ENCODE measurements at regions not wholly inside any gene's neighbourhood (a gene's known extent, or its start where the extent isn't known, plus 50 kb on each side); places are given as distances from the start of the nearest gene placed in this dataset.

GRCh38 chr1:29664711-29665110 lies 428.4 kb downstream of the PTPRU start:
- DNase-seq: no peak

GRCh38 chr1:29658688-29659087 lies 422.4 kb downstream of the PTPRU start:
- no peak for DNase-seq

- DNase-seq: no peak
Observed at GRCh38 chr1:29657816-29658215, 421.5 kb downstream of the PTPRU start.

DNA sequence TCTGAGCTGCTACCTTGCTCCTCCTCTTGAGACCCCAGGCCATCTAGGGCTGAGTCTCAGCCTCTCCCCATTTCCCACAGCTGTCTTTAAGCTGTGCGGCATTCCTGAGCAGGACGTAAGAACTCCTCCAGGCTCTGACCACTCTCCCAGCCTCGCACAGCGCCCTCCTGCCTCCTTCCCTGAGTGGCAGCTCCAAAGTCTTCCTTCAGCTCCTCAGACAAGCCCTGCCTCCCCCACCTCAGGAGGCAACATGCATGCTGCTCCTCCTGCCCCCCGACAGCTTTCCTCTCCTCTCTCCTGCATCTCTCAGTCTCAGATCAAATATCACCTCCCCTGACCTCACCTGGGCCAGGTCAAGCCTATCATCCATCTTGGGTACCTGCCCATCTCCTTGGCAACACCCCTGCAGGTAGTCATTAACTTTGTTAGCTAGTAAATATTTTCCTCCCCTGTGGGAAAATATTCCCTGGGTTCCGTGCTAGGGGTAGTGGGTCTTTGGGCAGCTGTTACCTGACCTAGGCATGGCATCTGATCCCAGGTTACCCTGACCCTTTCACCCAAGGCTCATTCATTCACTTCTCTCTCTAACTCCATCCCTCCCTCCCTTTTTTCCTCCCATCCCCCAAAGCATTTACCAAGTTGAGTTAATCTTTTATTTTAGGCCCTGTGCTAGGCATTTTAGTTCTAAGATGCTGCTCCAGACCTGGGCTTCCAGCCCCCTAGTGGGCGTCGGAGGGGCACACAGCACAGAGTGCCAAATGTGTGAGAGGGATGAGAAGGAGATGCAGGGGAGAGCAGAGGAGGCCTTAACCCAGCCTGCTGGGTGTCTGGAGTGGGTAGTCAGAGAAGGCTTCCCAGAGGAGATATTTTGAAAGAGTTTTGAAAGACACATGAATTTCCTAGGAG lies 419.9 kb downstream of the PTPRU start:
- DNase-seq: peak; percentile 15

DNA sequence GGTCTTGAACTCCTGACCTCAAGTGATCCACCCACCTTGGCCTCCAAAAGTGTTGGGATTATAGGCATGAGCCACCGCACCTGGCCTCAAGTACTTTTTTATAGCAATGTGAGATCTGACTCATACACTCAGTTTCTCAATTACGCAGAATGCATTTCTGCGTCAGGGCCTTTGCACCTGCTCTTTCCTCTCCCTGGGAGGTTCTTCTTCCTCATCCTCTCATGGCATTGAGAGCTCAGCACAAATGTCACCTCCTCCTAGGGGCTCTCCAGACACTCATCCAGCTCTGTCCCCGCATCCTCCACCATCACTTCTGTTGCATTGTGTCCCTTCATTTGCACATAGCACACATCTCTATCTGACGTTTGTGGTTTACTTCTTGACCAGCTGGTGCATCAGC lies 418.8 kb downstream of the PTPRU start:
- no peak for DNase-seq

GRCh38 chr1:29653886-29654450 lies 417.6 kb downstream of the PTPRU start:
- no peak for DNase-seq

DNA sequence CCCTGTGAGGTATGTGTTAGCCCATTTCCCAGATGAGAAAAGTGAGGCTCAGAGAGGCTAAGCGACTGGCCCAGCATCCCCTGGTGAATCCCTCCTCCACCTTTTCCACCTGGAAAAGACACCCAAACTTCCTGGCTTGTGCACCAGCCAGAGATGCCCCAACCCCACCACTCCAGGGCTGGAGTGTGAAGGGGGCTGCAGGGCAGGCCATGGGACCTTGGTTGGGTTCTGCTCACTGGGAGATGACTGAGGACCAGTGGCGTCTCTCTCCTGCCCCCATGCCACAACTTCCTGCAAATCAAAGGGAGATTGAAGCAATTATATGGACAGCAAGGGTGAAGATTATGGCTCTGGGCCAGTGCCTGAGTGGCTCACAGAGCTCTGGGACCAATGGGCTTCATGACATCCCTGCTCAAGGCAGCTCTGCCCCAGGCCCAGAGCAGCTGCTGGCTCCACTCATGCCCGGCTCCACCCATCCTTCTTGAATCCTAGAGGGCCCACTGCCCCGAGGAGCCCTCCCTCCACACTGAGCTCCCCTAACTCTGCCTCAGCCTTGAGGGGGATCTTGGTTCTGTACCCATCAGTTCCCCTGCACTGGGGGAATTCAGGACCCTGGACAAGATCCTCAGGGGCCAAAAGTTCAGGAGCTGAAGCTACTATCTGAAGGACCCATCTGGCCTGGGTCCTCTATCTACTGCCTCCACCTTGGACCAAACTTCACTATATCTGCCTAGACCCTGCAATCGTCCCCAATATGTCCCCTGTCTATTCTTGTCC lies 416.9 kb downstream of the PTPRU start:
- DNase-seq: no peak

DNA sequence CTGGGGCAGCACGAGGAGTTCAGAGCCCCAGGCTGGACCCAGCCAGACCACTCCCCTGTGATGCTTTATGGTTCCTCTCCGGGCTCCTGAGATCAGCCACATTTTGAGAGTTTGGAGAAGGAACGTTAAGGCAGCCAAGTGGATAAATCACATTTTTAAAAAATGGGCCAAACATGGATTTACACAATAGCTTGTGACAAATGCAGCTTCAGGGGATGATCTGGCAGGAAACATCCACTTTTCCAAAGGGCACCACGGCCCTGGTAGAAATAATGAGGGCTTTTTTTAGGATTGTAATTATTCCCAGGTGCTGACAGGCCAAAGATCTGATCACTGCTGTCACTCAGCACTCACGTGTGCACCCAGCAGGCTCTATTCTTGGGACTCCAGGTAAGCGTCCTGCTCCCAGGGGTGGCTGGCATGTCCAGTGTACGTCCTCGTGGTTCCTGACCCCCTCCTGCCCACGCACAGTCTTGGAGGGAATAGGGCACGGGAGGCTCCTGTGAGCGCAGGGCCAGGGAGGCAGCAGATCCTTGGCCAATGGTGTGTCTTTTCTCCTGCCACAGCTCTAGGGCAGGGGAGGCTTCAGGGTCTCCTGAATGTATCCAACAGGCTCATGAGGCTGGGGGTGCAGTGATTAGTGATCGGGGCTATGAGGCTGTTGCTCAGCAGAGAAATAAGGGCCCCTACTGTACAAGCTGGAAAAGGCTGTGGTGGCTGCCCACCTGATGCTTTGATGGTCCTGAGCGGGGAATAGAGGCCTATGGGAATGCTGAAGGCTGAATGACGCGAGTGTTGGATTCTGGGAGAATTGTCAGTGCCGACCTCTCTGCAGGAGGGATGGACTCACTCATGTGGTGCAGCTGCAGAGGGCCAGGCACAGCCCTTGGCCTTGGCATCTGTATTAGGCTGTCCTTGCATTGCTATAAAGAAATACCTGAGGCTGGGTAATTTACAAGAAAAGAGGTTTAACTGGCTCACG lies 415.7 kb downstream of the PTPRU start:
- DNase-seq: no peak

GRCh38 chr1:29651246-29651645 lies 414.9 kb downstream of the PTPRU start:
- DNase-seq: no peak

GRCh38 chr1:29650476-29650875 lies 414.2 kb downstream of the PTPRU start:
- DNase-seq: no peak

DNA sequence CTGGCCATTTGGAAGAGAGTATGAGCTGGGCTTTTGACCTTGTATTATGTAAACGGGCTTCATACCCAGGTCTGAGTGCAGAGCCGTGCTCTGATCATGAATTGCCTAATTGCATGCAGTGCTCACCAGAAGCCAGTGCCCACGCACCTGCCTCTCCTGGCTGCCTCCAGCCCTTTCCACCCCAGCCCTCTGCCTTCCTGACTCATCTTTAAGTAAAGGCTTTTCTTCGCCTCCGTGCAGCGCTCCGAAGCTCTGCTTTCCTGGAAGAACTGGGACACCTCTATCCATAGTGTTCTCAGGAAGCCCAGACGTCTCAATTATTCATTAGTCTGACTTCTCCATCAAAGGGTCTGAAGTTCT lies 413.7 kb downstream of the PTPRU start:
- no peak for DNase-seq

DNA sequence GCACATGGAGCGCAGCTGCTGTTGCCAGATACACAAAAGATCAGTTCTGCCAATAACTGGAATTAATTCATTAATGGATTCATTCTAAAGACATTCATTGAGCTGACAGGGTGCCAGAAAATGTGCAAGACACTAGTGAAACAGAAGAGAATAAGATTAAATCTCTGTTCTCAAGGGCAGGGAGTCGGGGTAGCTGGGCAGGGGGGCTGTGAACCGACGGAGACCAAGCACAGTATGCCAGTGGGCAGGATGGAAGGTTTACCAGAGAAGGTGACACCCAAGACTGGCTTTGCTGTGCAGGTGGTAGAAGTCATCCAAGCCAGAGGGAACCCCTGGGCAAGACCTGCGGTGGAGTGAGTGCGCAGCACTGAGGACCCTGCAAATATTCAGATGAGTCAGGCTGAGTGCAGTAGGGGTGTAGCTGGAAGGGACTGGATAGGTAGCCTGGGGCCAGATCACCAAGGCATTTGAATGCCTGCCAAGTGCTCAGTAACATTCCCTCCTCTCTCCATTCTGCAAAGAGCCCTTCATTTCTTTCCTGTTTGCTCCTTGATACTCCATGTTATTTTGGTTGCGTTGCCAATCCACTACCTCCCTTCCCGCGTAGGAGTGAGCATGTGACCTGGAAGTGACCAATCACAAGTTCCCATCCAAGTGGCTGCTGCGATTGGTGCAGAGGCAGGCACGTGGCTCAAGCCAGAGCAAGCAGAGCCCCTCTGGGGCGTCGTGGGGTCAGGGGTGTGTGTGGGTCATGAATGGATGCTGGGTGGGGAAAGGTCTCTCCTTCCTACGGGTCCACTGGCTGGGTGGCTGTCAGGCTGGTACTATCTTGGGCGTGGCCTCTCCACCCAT lies 413.1 kb downstream of the PTPRU start:
- DNase-seq: no peak

GRCh38 chr1:29648798-29649188 lies 412.5 kb downstream of the PTPRU start:
- DNase-seq: no peak

GRCh38 chr1:29648026-29648425 lies 411.7 kb downstream of the PTPRU start:
- DNase-seq: no peak

- no peak for DNase-seq
Observed at GRCh38 chr1:29647581-29647980, 411.3 kb downstream of the PTPRU start.

- no peak for DNase-seq
Observed at GRCh38 chr1:29646161-29646775, 409.9 kb downstream of the PTPRU start.

GRCh38 chr1:29645586-29645985 lies 409.3 kb downstream of the PTPRU start:
- DNase-seq: no peak

GRCh38 chr1:29644812-29645211 lies 408.5 kb downstream of the PTPRU start:
- no peak for DNase-seq

DNA sequence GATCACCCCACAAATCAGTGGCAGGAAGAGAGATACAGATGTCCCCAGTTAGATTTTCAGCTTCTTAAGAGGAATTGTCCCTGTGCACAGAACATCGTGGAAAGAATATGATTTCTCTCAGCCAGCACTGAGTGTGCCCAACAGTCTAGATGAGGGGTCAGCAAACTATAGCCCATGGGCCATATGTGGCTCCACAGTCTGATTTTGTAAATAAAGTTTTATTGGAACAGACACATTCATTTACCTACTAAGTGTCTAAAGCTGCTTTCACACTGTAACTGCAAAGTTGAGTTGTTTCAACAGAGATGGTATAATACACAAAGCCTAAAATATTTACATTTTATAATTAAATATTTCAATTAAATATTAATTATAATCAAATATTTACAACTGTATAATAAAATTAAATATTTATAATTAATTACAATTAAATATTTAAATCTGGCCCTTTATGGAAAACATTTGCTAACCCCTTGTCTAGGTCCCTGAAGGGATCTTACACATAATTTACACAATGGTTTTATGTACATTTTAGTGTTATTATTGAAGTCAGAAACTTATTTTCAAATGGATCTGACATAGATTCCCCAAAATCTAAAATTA lies 407.6 kb downstream of the PTPRU start:
- DNase-seq: no peak

DNA sequence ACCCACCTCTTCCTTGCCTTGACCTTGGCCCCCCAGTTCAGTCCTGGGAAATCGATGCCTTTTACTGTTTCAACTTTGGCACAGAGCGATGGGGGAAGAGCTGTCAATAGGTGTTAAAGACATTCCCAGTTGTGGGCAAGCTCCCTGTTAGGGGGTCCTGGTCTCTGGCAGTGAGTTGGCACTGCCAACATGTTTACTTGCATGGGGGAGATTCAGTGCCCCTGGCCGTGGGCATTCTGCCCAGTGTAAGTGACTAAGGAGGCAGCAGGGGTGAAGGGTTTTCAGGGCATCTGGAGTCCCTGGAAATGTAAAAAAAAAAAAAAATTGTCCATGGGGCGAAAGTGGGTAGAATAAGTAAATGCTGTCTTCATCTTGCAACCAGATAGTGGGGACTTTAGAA lies 407.0 kb downstream of the PTPRU start:
- DNase-seq: no peak

DNA sequence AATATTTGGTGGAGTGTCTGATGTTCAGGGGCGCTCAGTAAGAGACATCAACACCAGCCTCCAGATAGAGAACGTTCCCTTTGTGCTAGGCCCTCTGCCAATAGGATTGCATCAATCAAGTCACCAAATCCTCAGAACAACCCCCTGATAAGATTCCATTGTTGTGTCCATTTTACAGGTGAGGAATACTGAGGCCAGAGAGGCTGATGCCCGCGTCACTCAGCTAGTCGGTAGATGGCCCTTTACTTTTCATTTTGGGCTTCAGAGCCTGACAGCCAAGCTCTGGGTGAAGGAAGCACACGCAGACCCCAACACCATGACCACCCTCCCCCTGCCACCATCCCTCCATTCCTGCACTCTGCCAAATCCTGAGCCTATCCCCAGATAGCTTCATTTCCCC lies 406.2 kb downstream of the PTPRU start:
- DNase-seq: no peak
